COLO668 (cell line): ENCODE measurements at regions not wholly inside any gene's neighbourhood (a gene's known extent, or its start where the extent isn't known, plus 50 kb on each side); places are given as distances from the start of the nearest gene placed in this dataset.

Experiments
- DNase-seq: peaks from one replicate; lab custom pipeline; 2025; ENCODE audit not compliant: unreplicated experiment; lab: John Stamatoyannopoulos, UW

- no peak for DNase-seq
Measured at GRCh38 chr5:110027527-110028322, 338.0 kb downstream of the MAN2A1 start.

- peak; percentile 0 for DNase-seq
Measured at GRCh38 chr5:110031402-110032140, 341.8 kb downstream of the MAN2A1 start.

GRCh38 chr5:110032376-110032775 lies 342.6 kb downstream of the MAN2A1 start:
- no peak for DNase-seq

GRCh38 chr5:110034056-110034600 lies 344.4 kb downstream of the MAN2A1 start:
- no peak for DNase-seq

GRCh38 chr5:110038297-110038997 lies 348.7 kb downstream of the MAN2A1 start:
- no peak for DNase-seq

GRCh38 chr5:110040178-110040577 lies 350.5 kb downstream of the MAN2A1 start:
- DNase-seq: no peak

GRCh38 chr5:110043025-110043424 lies 353.3 kb downstream of the MAN2A1 start:
- DNase-seq: no peak

GRCh38 chr5:110045158-110045557 lies 355.4 kb downstream of the MAN2A1 start:
- DNase-seq: no peak

- DNase-seq: no peak
Measured at GRCh38 chr5:110048491-110048890, 358.8 kb downstream of the MAN2A1 start.

- DNase-seq: no peak
Measured at GRCh38 chr5:110049816-110050215, 360.1 kb downstream of the MAN2A1 start.

GRCh38 chr5:110050640-110051345 lies 361.1 kb downstream of the MAN2A1 start:
- no peak for DNase-seq

GRCh38 chr5:110053205-110053604 lies 363.5 kb downstream of the MAN2A1 start:
- no peak for DNase-seq

GRCh38 chr5:110053824-110054223 lies 364.1 kb downstream of the MAN2A1 start:
- no peak for DNase-seq

GRCh38 chr5:110054240-110054639 lies 364.5 kb downstream of the MAN2A1 start:
- peak; percentile 53 for DNase-seq

- no peak for DNase-seq
Measured at GRCh38 chr5:110055302-110055701, 365.6 kb downstream of the MAN2A1 start.

GRCh38 chr5:110056580-110057114 lies 366.9 kb downstream of the MAN2A1 start:
- no peak for DNase-seq

GRCh38 chr5:110058175-110058574 lies 368.4 kb downstream of the MAN2A1 start:
- DNase-seq: no peak

GRCh38 chr5:110062246-110062645 lies 372.5 kb downstream of the MAN2A1 start:
- no peak for DNase-seq

GRCh38 chr5:110063640-110064602 lies 374.2 kb downstream of the MAN2A1 start:
- no peak for DNase-seq
